Lower lobe of right lung (tissue), 2 donors: ENCODE measurements at regions not wholly inside any gene's neighbourhood (a gene's known extent, or its start where the extent isn't known, plus 50 kb on each side); places are given as distances from the start of the nearest gene placed in this dataset.

Experiments
- ATAC-seq, 2 donors: fragments of 200-7000 bp; cut with Tn5 transposase; one replicate each; pipeline ENCODE4 v1.9.1; 2020 to 2022; ENCODE audit warnings: mild to moderate bottlenecking in 2 of 2, moderate library complexity in 2 of 2
- DNase-seq: peaks from one replicate; pipeline ENCODE4 v3.0.0-alpha.2; 2020
- H3K27ac ChIP-seq: fragments of 200-600 bp; one replicate; pipeline ENCODE4 v1.8.0; 2022
- H3K27me3 ChIP-seq: fragments of 200-600 bp; one replicate; pipeline ENCODE4 v1.8.0; 2022; ENCODE audit warnings: low read depth
- H3K36me3 ChIP-seq: fragments of 200-600 bp; one replicate; pipeline ENCODE4 v1.8.0; 2022; ENCODE audit warnings: mild to moderate bottlenecking
- H3K4me1 ChIP-seq: fragments of 200-600 bp; one replicate; pipeline ENCODE4 v1.8.0; 2022
- H3K4me3 ChIP-seq: fragments of 200-600 bp; one replicate; pipeline ENCODE4 v1.8.0; 2022; ENCODE audit warnings: mild to moderate bottlenecking
- H3K9me3 ChIP-seq: fragments of 200-600 bp; one replicate; pipeline ENCODE4 v1.8.0; 2022
- CTCF ChIP-seq: fragments of 200-600 bp; IDR thresholded peaks from one replicate; pipeline ENCODE4 v1.8.0; 2022; ENCODE audit warnings: antibody characterized with exemption, mild to moderate bottlenecking
- intact Hi-C: fragments of 100-400 bp; cut with DNase I; formaldehyde crosslinking; loops from one replicate; pipeline ENCODE4 v1.11.0; 2022
- donor health status: DM: no; HTN: yes; CAD: no; lungs with severe emphysema.

- no peak overlapping the region for H3K27ac ChIP-seq
- DNase-seq (no peak), ATAC-seq (no peak)
- no peaks in the 10 kb centered on the region for H3K27me3 ChIP-seq
- H3K4me1 ChIP-seq, result no peaks in the 10 kb centered on the region
- no peak for TF ChIP-seq CTCF
- no peaks in the 10 kb centered on the region for H3K9me3 ChIP-seq
- intact Hi-C loops, result no loop called here
- H3K4me3 ChIP-seq, result no peak overlapping the region
- no peaks in the 10 kb centered on the region for H3K36me3 ChIP-seq
These were observed 266.2 kb upstream of the SLC39A10 start for GRCh38 chr2:195390686-195391321.

- Histone ChIP-seq H3K36me3 (no peaks in the 10 kb centered on the region), H3K27me3 (no peaks in the 10 kb centered on the region), H3K4me3 (no peak overlapping the region), H3K4me1 (no peaks in the 10 kb centered on the region), H3K9me3 (no peaks in the 10 kb centered on the region), H3K27ac (no peak overlapping the region)
- TF ChIP-seq CTCF, result no peak
- intact Hi-C loops, result no loop called here
- ATAC-seq, result no peak
- DNase-seq, result no peak
These were observed 269.0 kb upstream of the SLC39A10 start for GRCh38 chr2:195388028-195388427.

GRCh38 chr2:195382186-195382585, 274.8 kb upstream of the SLC39A10 start:
- Histone ChIP-seq H3K4me1 (no peaks in the 10 kb centered on the region), H3K27ac (no peak overlapping the region), H3K36me3 (no peaks in the 10 kb centered on the region), H3K4me3 (no peak overlapping the region), H3K9me3 (no peaks in the 10 kb centered on the region), H3K27me3 (no peaks in the 10 kb centered on the region)
- ATAC-seq, result no peak
- TF ChIP-seq CTCF, result no peak
- DNase-seq, result no peak
- intact Hi-C loops, result no loop called here

DNA sequence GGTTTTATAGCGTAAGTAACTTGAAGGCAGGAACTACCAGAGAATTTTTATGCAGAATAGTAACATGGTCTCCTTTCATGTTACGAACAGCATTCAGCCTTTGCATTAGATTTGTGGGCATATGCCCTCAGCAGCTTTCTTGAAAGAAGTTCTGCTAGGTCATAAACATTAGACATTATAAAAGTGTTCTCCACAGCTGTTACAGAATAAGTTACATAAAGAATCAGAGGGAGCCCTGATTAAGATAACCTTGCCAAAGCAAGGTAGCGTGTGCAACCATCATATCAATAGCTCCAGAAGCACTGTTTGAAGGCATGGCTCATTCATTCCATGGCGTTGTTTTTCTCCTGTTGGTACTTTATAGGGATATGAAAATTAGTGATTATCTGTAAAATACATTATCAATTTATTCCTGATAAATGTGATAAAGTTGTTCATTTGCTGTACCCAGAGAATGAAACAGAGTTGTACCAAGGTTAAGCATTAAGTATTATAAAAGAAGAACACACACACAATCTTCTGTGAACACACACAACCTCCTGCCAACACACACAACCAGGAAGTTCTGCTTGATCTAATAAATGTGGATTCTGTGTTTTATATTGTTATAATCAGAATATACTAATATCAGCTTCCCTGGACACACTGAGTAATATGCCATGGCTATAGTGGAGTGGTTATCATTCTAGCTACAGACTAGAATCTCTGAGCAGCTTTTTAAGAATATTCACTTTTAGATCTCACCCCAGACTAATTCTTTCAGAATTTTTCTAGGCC, 286.7 kb upstream of the SLC39A10 start:
- H3K27ac ChIP-seq, result no peak overlapping the region
- intact Hi-C loops, result no loop called here
- H3K4me1 ChIP-seq, result no peaks in the 10 kb centered on the region
- DNase-seq, result no peak
- no peak for ATAC-seq
- TF ChIP-seq CTCF, result no peak
- no peak overlapping the region for H3K4me3 ChIP-seq
- H3K36me3 ChIP-seq, result no peaks in the 10 kb centered on the region
- H3K27me3 ChIP-seq, result no peaks in the 10 kb centered on the region
- no peaks in the 10 kb centered on the region for H3K9me3 ChIP-seq

GRCh38 chr2:195369218-195369587, 287.8 kb upstream of the SLC39A10 start:
- Histone ChIP-seq H3K4me1 (no peaks in the 10 kb centered on the region), H3K4me3 (no peak overlapping the region), H3K9me3 (no peaks in the 10 kb centered on the region), H3K27ac (no peak overlapping the region), H3K27me3 (no peaks in the 10 kb centered on the region), H3K36me3 (no peaks in the 10 kb centered on the region)
- DNase-seq, result no peak
- no peak for TF ChIP-seq CTCF
- intact Hi-C loops, result no loop called here
- no peak for ATAC-seq
